GM12878 (cell line): ENCODE measurements at regions not wholly inside any gene's neighbourhood (a gene's known extent, or its start where the extent isn't known, plus 50 kb on each side); places are given as distances from the start of the nearest gene placed in this dataset.

Source experiments
- ATAC-seq: fragments of 200-7000 bp; cut with Tn5 transposase; 3 replicates; pipeline ENCODE4 v1.9.1; 2020; ENCODE audit warnings: mild to moderate bottlenecking, moderate library complexity
- BruUV-seq: library from RNA; stranded (reverse); fragments of 400-500 nt; replicated peaks from 2 replicates; lab custom pipeline; 2021; lab: Mats Ljungman, UMichigan
- CTCF ChIA-PET: fragments of 300-600 bp; sonication (Branson Sonifier 250); formaldehyde crosslinking; extraction: SDS; loops from one replicate; lab custom pipeline; 2021; ENCODE audit warnings: inconsistent platforms; lab: Yijun Ruan, JAX
- POLR2A ChIA-PET: fragments of 350-600 bp; formaldehyde crosslinking; extraction: SDS; loops from one replicate; lab custom pipeline; 2021; ENCODE audit warnings: inconsistent platforms; lab: Charles Lee
- RAD21 ChIA-PET: fragments of 300-600 bp; sonication (Branson Sonifier 250); formaldehyde crosslinking; loops from one replicate; lab custom pipeline; 2023; ENCODE audit warnings: antibody characterized with exemption; ENCODE audit not compliant: unreplicated experiment; lab: Charles Lee
- SMC1A ChIA-PET: fragments of 300-600 bp; sonication (Branson Sonifier 250); formaldehyde crosslinking; loops from one replicate; lab custom pipeline; 2023; ENCODE audit not compliant: unreplicated experiment, uncharacterized antibody; lab: Charles Lee
- DNase-seq: peaks from one replicate; pipeline ENCODE4 v3.0.0-alpha.2; 2011; ENCODE audit warnings: low read depth, low spot score
- FAIRE-seq: peaks from 3 replicates; lab custom pipeline; 2011; peaks lifted over from hg19 to GRCh38; lab: Jason Lieb, UNC
- H2AFZ ChIP-seq: 2 replicates; pipeline ENCODE4 v1.6.0; 2011; ENCODE audit warnings: low read depth, low read length, control low read depth; ENCODE audit not compliant: control insufficient read depth
- H3K27ac ChIP-seq: 2 replicates; pipeline ENCODE4 v1.5.1; 2011; ENCODE audit warnings: control low read depth; ENCODE audit not compliant: control insufficient read depth, insufficient read depth
- H3K27me3 ChIP-seq, 2 experiments: replicated peaks in 1 of 2; 2 replicates each; pipeline versions ENCODE4 v1.6.0 to v1.6.1; 2011; ENCODE audit warnings: low read length in 1 of 2; ENCODE audit not compliant: control insufficient read depth in 2 of 2, insufficient read depth in 2 of 2
- H3K36me3 ChIP-seq, 2 experiments: 2 replicates each; pipeline ENCODE4 v1.5.1; 2011; ENCODE audit warnings: low read length in 1 of 2; ENCODE audit not compliant: control insufficient read depth in 2 of 2, insufficient read depth in 2 of 2
- H3K4me1 ChIP-seq: 2 replicates; pipeline ENCODE4 v1.6.1; 2011; ENCODE audit warnings: mild to moderate bottlenecking, low read length, moderate library complexity, mixed read lengths; ENCODE audit not compliant: control insufficient read depth, insufficient read depth
- H3K4me2 ChIP-seq: 2 replicates; pipeline ENCODE4 v1.6.0; 2011; ENCODE audit warnings: control low read depth; ENCODE audit not compliant: control insufficient read depth, insufficient read depth
- H3K4me3 ChIP-seq: fragments of 200-600 bp; sonication (generic); 2 replicates; pipeline ENCODE4 v1.5.1; 2016
- H3K79me2 ChIP-seq: 2 replicates; pipeline ENCODE4 v1.6.0; 2011; ENCODE audit warnings: low read length; ENCODE audit not compliant: control insufficient read depth, insufficient read depth
- H3K9ac ChIP-seq: 2 replicates; pipeline ENCODE4 v1.8.0; 2011; ENCODE audit warnings: low read length, control low read depth, mixed read lengths; ENCODE audit not compliant: control insufficient read depth, insufficient read depth
- H3K9me3 ChIP-seq: replicated peaks from 3 replicates; pipeline ENCODE4 v1.5.1; 2011; ENCODE audit warnings: mild to moderate bottlenecking, low read length; ENCODE audit not compliant: control insufficient read depth, insufficient read depth
- H4K20me1 ChIP-seq: 2 replicates; pipeline ENCODE4 v1.6.0; 2011; ENCODE audit not compliant: control insufficient read depth, insufficient read depth
- CREB1 ChIP-seq: IDR thresholded peaks from 2 replicates; pipeline ENCODE4 v1.6.1; 2012; ENCODE audit warnings: low read depth, mild to moderate bottlenecking, inconsistent platforms
- EED ChIP-seq: sonication (generic); IDR thresholded peaks from 2 replicates; pipeline ENCODE4 v1.6.1; 2016; ENCODE audit warnings: antibody characterized with exemption, low read depth
- EZH2 ChIP-seq: IDR thresholded peaks from 2 replicates; pipeline ENCODE4 v1.6.1; 2012; ENCODE audit warnings: low read depth, mild to moderate bottlenecking, control low read depth, inconsistent platforms, low read length, borderline replicate concordance; ENCODE audit not compliant: control insufficient read depth
- FOXM1 ChIP-seq: IDR thresholded peaks from 2 replicates; pipeline ENCODE4 v1.6.1; 2012; ENCODE audit warnings: low read depth, mild to moderate bottlenecking, inconsistent platforms, low read length, moderate library complexity
- HDGF ChIP-seq: fragments of 450-650 bp; IDR thresholded peaks from 2 replicates; pipeline ENCODE4 v1.6.1; 2016; ENCODE audit warnings: antibody characterized with exemption
- NFYB ChIP-seq: IDR thresholded peaks from 2 replicates; pipeline ENCODE4 v1.6.1; 2011; ENCODE audit warnings: low read depth, mild to moderate bottlenecking, low read length, improper control_type of control experiment, moderate library complexity; ENCODE audit not compliant: insufficient read depth
- NRF1 ChIP-seq: conservative IDR thresholded peaks from 2 replicates; pipeline ENCODE4 v1.6.1; 2011; ENCODE audit warnings: mild to moderate bottlenecking, low read depth, low read length, improper control_type of control experiment
- RB1 ChIP-seq: fragments of 450-650 bp; formaldehyde crosslinking; IDR thresholded peaks from 2 replicates; pipeline ENCODE4 v1.6.1; 2017; ENCODE audit warnings: mild to moderate bottlenecking, borderline replicate concordance
- RBBP5 ChIP-seq: fragments of 200-600 bp; sonication (generic); conservative IDR thresholded peaks from 2 replicates; pipeline ENCODE4 v1.6.1; 2016
- RELA ChIP-seq: fragments of 450-650 bp; IDR thresholded peaks from 2 replicates; pipeline ENCODE4 v1.8.0; 2014; ENCODE audit warnings: borderline replicate concordance; ENCODE audit not compliant: partially characterized antibody
- SIN3A ChIP-seq: IDR thresholded peaks from 2 replicates; pipeline ENCODE4 v1.6.1; 2012; ENCODE audit warnings: low read depth, low read length, improper control_type of control experiment
- SMAD5 ChIP-seq: IDR thresholded peaks from 2 replicates; pipeline ENCODE4 v1.6.1; 2016; ENCODE audit warnings: antibody characterized with exemption, low read depth
- SMARCA5 ChIP-seq: fragments of 450-650 bp; IDR thresholded peaks from 2 replicates; pipeline ENCODE4 v1.6.1; 2017; ENCODE audit warnings: mild to moderate bottlenecking
- STAT1 ChIP-seq: fragments of 450-650 bp; conservative IDR thresholded peaks from 2 replicates; pipeline ENCODE4 v1.6.1; 2014; ENCODE audit warnings: antibody characterized with exemption, mild to moderate bottlenecking
- WGBS: methylation state at CpG from one replicate; pipeline ENCODE4 v1.1.6; 2016; ENCODE audit warnings: low lambda C conversion rate; ENCODE audit not compliant: insufficient replicate concordance, insufficient coverage; ENCODE audit errors: missing lambda C conversion rate; 5-methylcytosine and 5-hydroxymethylcytosine counted together
- in situ Hi-C: fragments of 300-500 bp; cut with MboI; formaldehyde crosslinking; loops from 9 replicates; pipeline ENCODE4 v1.14.3; 2018; ENCODE audit warnings: mixed read lengths
- intact Hi-C: fragments of 100-400 bp; cut with micrococcal nuclease; formaldehyde crosslinking; loops from one replicate; pipeline ENCODE4 v1.14.2; 2022; ENCODE audit not compliant: unreplicated experiment
- TF ChIP-seq, protein P1 (sequence below): fragments of 450-650 bp; IDR thresholded peaks from 2 replicates; pipeline ENCODE4 v1.6.1; 2017; ENCODE audit warnings: mild to moderate bottlenecking, low read depth, inconsistent platforms; ENCODE audit not compliant: poor library complexity, severe bottlenecking
- TF ChIP-seq, protein P2 (sequence below): fragments of 450-650 bp; IDR thresholded peaks from 2 replicates; pipeline ENCODE4 v1.6.1; 2016; ENCODE audit warnings: mild to moderate bottlenecking, moderate library complexity, borderline replicate concordance
- TF ChIP-seq, protein P3 (sequence below): fragments of 450-650 bp; IDR thresholded peaks from 2 replicates; pipeline ENCODE4 v1.6.1; 2017; ENCODE audit warnings: low read depth, mild to moderate bottlenecking, moderate library complexity

DNA sequence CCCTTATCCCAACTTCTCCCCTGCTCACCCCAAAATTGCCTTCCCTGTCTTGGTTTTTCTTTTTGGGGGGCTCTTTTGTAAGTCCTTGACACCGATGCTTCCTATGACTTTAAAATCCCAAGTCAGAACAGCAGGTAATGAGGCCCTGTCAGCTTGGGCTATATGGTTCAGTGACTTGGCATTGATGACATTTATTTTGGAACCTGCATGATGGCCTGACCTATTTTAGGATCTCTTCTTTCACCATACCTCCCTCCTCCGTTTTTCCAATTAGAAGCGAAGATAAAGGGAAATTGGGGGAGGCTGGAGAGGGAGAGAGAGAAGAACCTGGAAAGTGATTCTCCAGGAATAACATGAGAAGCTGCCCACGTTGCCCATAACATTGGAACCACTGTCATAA is 424.9 kb upstream of the AUTS2 start:
- POLR2A ChIA-PET = no interaction called here
- no peak overlapping the region for H3K4me2 ChIP-seq
- H3K9ac ChIP-seq = no peak overlapping the region
- SMC1A ChIA-PET = no interaction called here
- RAD21 ChIA-PET = no interaction called here
- no peaks in the 10 kb centered on the region for H4K20me1 ChIP-seq
- H3K9me3 ChIP-seq = no peaks in the 10 kb centered on the region; the same call in 2 of the 3 replicates
- no peaks in the 10 kb centered on the region for H3K79me2 ChIP-seq
- WGBS = 2% methylated on average over 4 of the region's 4 CpGs
- no TSS peak for BruUV-seq
- no peaks in the 10 kb centered on the region for H3K36me3 ChIP-seq
- intact Hi-C loops (no loop called here), in situ Hi-C loops (no loop called here)
- no peak overlapping the region for H3K27ac ChIP-seq
- CTCF ChIA-PET = no interaction called here
- no peaks in the 10 kb centered on the region; a peak in 1 of 4 replicates for H3K27me3 ChIP-seq
- H2AFZ ChIP-seq = no peak overlapping the region
- no peak overlapping the region for H3K4me3 ChIP-seq
- TF ChIP-seq FOXM1 (no peak), NRF1 (no peak), EZH2 (no peak), RBBP5 (no peak), SIN3A (no peak), RELA (no peak), NFYB (no peak), SMAD5 (no peak), EED (no peak), RB1 (no peak), CREB1 (no peak), HDGF (no peak), STAT1 (no peak), SMARCA5 (no peak)
- TF ChIP-seq, protein P1, sequence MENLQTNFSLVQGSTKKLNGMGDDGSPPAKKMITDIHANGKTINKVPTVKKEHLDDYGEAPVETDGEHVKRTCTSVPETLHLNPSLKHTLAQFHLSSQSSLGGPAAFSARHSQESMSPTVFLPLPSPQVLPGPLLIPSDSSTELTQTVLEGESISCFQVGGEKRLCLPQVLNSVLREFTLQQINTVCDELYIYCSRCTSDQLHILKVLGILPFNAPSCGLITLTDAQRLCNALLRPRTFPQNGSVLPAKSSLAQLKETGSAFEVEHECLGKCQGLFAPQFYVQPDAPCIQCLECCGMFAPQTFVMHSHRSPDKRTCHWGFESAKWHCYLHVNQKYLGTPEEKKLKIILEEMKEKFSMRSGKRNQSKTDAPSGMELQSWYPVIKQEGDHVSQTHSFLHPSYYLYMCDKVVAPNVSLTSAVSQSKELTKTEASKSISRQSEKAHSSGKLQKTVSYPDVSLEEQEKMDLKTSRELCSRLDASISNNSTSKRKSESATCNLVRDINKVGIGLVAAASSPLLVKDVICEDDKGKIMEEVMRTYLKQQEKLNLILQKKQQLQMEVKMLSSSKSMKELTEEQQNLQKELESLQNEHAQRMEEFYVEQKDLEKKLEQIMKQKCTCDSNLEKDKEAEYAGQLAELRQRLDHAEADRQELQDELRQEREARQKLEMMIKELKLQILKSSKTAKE = no peak
- TF ChIP-seq, protein P2, sequence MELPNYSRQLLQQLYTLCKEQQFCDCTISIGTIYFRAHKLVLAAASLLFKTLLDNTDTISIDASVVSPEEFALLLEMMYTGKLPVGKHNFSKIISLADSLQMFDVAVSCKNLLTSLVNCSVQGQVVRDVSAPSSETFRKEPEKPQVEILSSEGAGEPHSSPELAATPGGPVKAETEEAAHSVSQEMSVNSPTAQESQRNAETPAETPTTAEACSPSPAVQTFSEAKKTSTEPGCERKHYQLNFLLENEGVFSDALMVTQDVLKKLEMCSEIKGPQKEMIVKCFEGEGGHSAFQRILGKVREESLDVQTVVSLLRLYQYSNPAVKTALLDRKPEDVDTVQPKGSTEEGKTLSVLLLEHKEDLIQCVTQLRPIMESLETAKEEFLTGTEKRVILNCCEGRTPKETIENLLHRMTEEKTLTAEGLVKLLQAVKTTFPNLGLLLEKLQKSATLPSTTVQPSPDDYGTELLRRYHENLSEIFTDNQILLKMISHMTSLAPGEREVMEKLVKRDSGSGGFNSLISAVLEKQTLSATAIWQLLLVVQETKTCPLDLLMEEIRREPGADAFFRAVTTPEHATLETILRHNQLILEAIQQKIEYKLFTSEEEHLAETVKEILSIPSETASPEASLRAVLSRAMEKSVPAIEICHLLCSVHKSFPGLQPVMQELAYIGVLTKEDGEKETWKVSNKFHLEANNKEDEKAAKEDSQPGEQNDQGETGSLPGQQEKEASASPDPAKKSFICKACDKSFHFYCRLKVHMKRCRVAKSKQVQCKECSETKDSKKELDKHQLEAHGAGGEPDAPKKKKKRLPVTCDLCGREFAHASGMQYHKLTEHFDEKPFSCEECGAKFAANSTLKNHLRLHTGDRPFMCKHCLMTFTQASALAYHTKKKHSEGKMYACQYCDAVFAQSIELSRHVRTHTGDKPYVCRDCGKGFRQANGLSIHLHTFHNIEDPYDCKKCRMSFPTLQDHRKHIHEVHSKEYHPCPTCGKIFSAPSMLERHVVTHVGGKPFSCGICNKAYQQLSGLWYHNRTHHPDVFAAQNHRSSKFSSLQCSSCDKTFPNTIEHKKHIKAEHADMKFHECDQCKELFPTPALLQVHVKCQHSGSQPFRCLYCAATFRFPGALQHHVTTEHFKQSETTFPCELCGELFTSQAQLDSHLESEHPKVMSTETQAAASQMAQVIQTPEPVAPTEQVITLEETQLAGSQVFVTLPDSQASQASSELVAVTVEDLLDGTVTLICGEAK = no peak
- TF ChIP-seq, protein P3, sequence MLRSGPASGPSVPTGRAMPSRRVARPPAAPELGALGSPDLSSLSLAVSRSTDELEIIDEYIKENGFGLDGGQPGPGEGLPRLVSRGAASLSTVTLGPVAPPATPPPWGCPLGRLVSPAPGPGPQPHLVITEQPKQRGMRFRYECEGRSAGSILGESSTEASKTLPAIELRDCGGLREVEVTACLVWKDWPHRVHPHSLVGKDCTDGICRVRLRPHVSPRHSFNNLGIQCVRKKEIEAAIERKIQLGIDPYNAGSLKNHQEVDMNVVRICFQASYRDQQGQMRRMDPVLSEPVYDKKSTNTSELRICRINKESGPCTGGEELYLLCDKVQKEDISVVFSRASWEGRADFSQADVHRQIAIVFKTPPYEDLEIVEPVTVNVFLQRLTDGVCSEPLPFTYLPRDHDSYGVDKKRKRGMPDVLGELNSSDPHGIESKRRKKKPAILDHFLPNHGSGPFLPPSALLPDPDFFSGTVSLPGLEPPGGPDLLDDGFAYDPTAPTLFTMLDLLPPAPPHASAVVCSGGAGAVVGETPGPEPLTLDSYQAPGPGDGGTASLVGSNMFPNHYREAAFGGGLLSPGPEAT = no peak
- DNase-seq (no peak), ATAC-seq (no peak), FAIRE-seq (no peak)
- no peaks in the 10 kb centered on the region for H3K4me1 ChIP-seq
